ENCODE measurements at regions not wholly inside any gene's neighbourhood (a gene's known extent, or its start where the extent isn't known, plus 50 kb on each side); places are given as distances from the start of the nearest gene placed in this dataset.

DNA sequence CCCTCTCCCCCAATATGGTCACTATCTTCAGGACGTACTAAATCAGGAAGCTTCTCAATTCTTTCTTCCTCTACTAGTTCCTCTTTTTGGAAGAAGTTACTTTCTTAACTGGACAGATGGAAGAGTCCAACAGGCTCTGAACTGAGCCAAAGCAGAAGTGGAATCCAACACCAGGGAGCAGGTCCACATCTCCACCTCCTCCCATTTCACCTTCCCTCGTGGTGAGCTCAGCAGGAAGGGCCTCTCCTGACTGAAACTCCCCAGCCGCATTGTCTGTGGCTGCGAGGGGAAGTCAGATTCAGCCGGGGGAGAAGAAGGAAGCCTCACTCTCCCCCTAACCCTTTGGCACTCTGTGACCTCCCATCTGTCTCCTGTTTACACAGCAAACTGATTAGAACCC lies 63.8 kb upstream of the UST start:
- no peak for DNase-seq (ENCODE audit: low read depth)
- H3K4me3 ChIP-seq (ENCODE audit: control insufficient read depth, low read depth, low read length): no peak overlapping the region
- TF ChIP-seq, protein P1, sequence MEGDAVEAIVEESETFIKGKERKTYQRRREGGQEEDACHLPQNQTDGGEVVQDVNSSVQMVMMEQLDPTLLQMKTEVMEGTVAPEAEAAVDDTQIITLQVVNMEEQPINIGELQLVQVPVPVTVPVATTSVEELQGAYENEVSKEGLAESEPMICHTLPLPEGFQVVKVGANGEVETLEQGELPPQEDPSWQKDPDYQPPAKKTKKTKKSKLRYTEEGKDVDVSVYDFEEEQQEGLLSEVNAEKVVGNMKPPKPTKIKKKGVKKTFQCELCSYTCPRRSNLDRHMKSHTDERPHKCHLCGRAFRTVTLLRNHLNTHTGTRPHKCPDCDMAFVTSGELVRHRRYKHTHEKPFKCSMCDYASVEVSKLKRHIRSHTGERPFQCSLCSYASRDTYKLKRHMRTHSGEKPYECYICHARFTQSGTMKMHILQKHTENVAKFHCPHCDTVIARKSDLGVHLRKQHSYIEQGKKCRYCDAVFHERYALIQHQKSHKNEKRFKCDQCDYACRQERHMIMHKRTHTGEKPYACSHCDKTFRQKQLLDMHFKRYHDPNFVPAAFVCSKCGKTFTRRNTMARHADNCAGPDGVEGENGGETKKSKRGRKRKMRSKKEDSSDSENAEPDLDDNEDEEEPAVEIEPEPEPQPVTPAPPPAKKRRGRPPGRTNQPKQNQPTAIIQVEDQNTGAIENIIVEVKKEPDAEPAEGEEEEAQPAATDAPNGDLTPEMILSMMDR (conservative IDR thresholded peaks at IDR 0.05; ENCODE audit: control insufficient read depth, insufficient read depth, low read depth, low read length): no peak

DNA sequence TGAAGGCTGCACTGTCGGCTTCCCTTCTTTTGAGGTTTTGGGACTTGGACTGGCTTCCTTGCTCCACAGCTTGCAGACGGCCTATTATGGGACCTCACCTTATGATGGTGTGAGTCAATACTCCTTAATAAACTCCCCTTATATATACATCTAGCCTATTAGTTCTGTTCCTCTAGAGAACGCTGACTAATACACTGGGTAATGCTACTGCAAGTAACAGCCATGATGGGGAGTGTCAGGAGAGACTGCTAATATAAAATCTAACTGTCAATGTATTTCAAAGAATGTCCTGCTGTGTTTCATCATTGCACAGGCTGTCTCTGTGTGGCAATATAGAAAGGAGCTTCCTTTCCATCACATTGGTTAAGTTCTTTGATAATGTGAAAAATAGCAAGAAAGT lies 57.7 kb upstream of the UST start:
- TF ChIP-seq, protein P1 (conservative IDR thresholded peaks at IDR 0.05; ENCODE audit: control insufficient read depth, insufficient read depth, low read depth, low read length): no peak
- no peak overlapping the region for H3K4me3 ChIP-seq (ENCODE audit: control insufficient read depth, low read depth, low read length)
- DNase-seq (ENCODE audit: low read depth): no peak

DNA sequence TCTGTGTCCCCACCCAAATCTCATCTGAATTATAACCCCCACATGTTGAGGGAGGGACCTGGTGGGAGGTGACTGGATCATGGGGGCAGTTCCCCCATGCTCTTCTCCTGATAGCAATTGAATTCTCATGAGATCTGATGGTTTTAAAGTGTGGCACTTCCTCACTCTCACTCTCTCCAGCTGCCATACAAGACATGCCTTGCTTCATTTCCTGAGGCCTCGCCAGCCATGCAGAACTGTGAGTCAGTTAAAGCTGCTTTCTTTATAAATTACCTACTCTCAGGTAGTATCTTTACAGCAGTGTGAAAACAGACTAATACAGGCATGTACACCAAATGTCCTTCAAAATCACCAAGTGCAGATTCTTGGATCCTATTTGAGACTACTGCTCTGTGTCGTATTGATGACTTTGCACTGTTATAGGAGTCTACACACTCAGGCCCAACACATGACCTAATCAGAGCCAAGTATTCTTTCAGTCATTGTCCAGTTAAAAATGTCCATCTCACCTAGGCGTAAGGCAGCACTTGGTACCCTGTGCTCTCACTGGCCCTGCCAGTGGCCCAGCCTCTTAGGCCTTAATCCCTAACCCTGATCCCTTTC lies 52.8 kb upstream of the UST start:
- no peak overlapping the region for H3K4me3 ChIP-seq (ENCODE audit: control insufficient read depth, low read depth, low read length)
- DNase-seq (ENCODE audit: low read depth): no peak
- TF ChIP-seq, protein P1 (conservative IDR thresholded peaks at IDR 0.05; ENCODE audit: control insufficient read depth, insufficient read depth, low read depth, low read length): no peak

Data from fibroblast of mammary gland (primary cell).